ENCODE measurements at regions not wholly inside any gene's neighbourhood (a gene's known extent, or its start where the extent isn't known, plus 50 kb on each side); places are given as distances from the start of the nearest gene placed in this dataset.

- TF ChIP-seq, protein P1, sequence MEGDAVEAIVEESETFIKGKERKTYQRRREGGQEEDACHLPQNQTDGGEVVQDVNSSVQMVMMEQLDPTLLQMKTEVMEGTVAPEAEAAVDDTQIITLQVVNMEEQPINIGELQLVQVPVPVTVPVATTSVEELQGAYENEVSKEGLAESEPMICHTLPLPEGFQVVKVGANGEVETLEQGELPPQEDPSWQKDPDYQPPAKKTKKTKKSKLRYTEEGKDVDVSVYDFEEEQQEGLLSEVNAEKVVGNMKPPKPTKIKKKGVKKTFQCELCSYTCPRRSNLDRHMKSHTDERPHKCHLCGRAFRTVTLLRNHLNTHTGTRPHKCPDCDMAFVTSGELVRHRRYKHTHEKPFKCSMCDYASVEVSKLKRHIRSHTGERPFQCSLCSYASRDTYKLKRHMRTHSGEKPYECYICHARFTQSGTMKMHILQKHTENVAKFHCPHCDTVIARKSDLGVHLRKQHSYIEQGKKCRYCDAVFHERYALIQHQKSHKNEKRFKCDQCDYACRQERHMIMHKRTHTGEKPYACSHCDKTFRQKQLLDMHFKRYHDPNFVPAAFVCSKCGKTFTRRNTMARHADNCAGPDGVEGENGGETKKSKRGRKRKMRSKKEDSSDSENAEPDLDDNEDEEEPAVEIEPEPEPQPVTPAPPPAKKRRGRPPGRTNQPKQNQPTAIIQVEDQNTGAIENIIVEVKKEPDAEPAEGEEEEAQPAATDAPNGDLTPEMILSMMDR (IDR thresholded peaks at IDR 0.05; ENCODE audit: insufficient read depth, low read length, missing control alignments) = no peak
- CTCF ChIA-PET = no interaction called here
- no peak for DNase-seq (ENCODE audit: low read depth, low spot score)
- no peak overlapping the region for H3K4me3 ChIP-seq (ENCODE audit: low read depth, low read length)
- POLR2A ChIA-PET = no interaction called here
Observed at GRCh38 chr3:82342521-82342920, 581.1 kb upstream of the GBE1 start.

DNA sequence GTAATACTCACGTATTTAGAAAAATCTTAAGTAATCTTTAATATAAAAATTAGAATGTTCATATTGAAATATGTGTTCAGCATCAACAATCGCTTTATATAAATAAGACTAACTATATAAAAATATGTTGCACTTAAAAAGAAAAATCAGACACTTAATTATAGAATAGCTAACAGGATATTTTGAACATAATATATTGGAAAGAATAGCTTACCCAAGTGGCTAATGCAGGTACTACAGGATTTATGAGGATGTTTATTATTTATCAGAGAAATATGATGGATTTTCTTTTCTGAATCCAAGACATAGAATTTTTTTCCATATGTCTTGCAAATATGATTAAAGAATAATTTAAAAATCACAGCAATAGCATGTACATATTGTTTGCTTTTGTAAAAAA lies 567.9 kb upstream of the GBE1 start:
- DNase-seq (ENCODE audit: low read depth, low spot score) = no peak
- ChIA-PET CTCF (no interaction called here), POLR2A (no interaction called here)
- TF ChIP-seq, protein P1 (IDR thresholded peaks at IDR 0.05; ENCODE audit: insufficient read depth, low read length, missing control alignments) = no peak
- H3K4me3 ChIP-seq (ENCODE audit: low read depth, low read length) = no peak overlapping the region

GRCh38 chr3:82311901-82312300 lies 550.5 kb upstream of the GBE1 start:
- TF ChIP-seq, protein P1 (IDR thresholded peaks at IDR 0.05; ENCODE audit: insufficient read depth, low read length, missing control alignments) = no peak
- no peak overlapping the region for H3K4me3 ChIP-seq (ENCODE audit: low read depth, low read length)
- no peak for DNase-seq (ENCODE audit: low read depth, low spot score)
- POLR2A ChIA-PET = no interaction called here
- CTCF ChIA-PET = no interaction called here

DNA sequence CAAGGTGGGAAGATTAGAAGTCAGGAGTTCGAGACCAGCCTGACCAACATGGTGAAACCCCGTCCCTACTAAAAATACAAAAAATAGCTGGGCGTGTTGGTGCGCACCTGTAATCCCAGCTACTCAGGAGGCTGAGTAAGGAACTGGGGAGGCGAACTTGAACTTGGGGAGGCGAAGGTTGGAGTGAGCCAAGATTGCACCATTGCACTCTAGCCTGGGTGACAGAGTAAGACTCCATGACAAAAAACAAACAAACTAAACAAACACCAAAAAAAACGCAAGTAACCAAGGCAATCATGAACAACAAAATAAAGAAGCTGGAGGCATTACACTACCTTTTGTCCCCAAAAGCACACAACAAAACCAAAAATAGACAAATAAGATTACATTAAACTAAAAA lies 547.3 kb upstream of the GBE1 start:
- H3K4me3 ChIP-seq (ENCODE audit: low read depth, low read length) = no peak overlapping the region
- no peak for DNase-seq (ENCODE audit: low read depth, low spot score)
- TF ChIP-seq, protein P1 (IDR thresholded peaks at IDR 0.05; ENCODE audit: insufficient read depth, low read length, missing control alignments) = no peak
- CTCF ChIA-PET = no interaction called here
- POLR2A ChIA-PET = no interaction called here

GRCh38 chr3:82306189-82306588 lies 544.7 kb upstream of the GBE1 start:
- TF ChIP-seq, protein P1 (IDR thresholded peaks at IDR 0.05; ENCODE audit: insufficient read depth, low read length, missing control alignments) = no peak
- no peak overlapping the region for H3K4me3 ChIP-seq (ENCODE audit: low read depth, low read length)
- DNase-seq (ENCODE audit: low read depth, low spot score) = no peak
- ChIA-PET POLR2A (no interaction called here), CTCF (no interaction called here)

DNA sequence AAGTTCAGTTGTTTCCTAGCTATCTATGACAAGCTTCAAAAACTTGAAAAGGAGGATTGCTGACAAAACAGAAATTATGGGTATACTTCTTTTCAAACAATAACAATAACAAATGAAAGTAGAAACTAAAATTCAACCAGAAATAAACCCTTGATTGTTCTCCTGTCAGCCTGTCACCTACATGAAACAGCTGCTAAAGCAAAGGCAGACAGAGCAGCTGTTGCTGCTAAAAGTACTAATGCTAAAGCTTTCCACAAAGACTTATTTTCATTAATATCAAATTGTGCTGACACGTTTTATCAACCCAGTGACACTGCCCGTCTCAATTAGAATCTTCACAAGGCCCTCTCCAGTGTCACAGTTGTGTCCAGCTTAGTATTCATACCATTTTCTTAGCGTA lies 533.2 kb upstream of the GBE1 start:
- POLR2A ChIA-PET = no interaction called here
- no peak overlapping the region for H3K4me3 ChIP-seq (ENCODE audit: low read depth, low read length)
- CTCF ChIA-PET = no interaction called here
- TF ChIP-seq, protein P1 (IDR thresholded peaks at IDR 0.05; ENCODE audit: insufficient read depth, low read length, missing control alignments) = no peak
- DNase-seq (ENCODE audit: low read depth, low spot score) = no peak
